MM.1S (cell line): ENCODE measurements at regions not wholly inside any gene's neighbourhood (a gene's known extent, or its start where the extent isn't known, plus 50 kb on each side); places are given as distances from the start of the nearest gene placed in this dataset.

ENCODE experiments used
- CTCF ChIP-seq: fragments of 300-600 bp; sonication (generic); IDR thresholded peaks from 2 replicates; pipeline ENCODE4 v1.5.1; 2016; ENCODE audit warnings: antibody characterized with exemption, low read length, mixed read lengths
- EZH2 ChIP-seq: fragments of 300-600 bp; sonication (generic); optimal IDR thresholded peaks from 2 replicates; pipeline ENCODE3; 2017; ENCODE audit warnings: low read depth, mild to moderate bottlenecking, antibody characterized with exemption, low read length, mixed read lengths
- EZH2phosphoT487 ChIP-seq: fragments of 300-600 bp; sonication (generic); IDR thresholded peaks from 2 replicates; pipeline ENCODE4 v1.6.1; 2018; ENCODE audit warnings: antibody characterized with exemption, low read length

- no peak for TF ChIP-seq CTCF
- no peak for TF ChIP-seq EZH2
- no peak for TF ChIP-seq EZH2phosphoT487
Observed at GRCh38 chr3:18643281-18643680, 218.1 kb upstream of the SATB1 start.
